Neuronal stem cell (in vitro differentiated cells): ENCODE measurements at regions not wholly inside any gene's neighbourhood (a gene's known extent, or its start where the extent isn't known, plus 50 kb on each side); places are given as distances from the start of the nearest gene placed in this dataset.
A peak's percentile ranks its signal among the peaks of the same experiment; 100 is the strongest.

Experiments used
- DNase-seq: peaks from one replicate; pipeline ENCODE4 v3.0.0-alpha.2; 2013; ENCODE audit warnings: low spot score
- H2AFZ ChIP-seq: one replicate; pipeline ENCODE4 v1.6.1; 2013; ENCODE audit warnings: mild to moderate bottlenecking, low read length, inconsistent platforms
- H2AK5ac ChIP-seq: 2 replicates; pipeline ENCODE4 v1.6.1; 2013; ENCODE audit warnings: low read depth, mild to moderate bottlenecking, inconsistent platforms, low read length, moderate library complexity, mixed read lengths
- H2BK120ac ChIP-seq: 2 replicates; pipeline ENCODE4 v1.6.1; 2013; ENCODE audit warnings: low read depth, mild to moderate bottlenecking, inconsistent platforms, low read length, moderate library complexity, mixed read lengths
- H2BK12ac ChIP-seq: one replicate; pipeline ENCODE4 v1.6.1; 2013; ENCODE audit warnings: low read length, inconsistent platforms
- H2BK15ac ChIP-seq: 2 replicates; pipeline ENCODE4 v1.6.1; 2013; ENCODE audit warnings: mild to moderate bottlenecking, low read length, inconsistent platforms, mixed read lengths
- H2BK5ac ChIP-seq: one replicate; pipeline ENCODE4 v1.6.1; 2013; ENCODE audit warnings: inconsistent platforms, mild to moderate bottlenecking, low read length, moderate library complexity
- H3K14ac ChIP-seq: one replicate; pipeline ENCODE4 v1.6.1; 2013; ENCODE audit warnings: low read length, inconsistent platforms
- H3K18ac ChIP-seq: 2 replicates; pipeline ENCODE4 v1.6.1; 2013; ENCODE audit warnings: low read length, inconsistent platforms
- H3K23ac ChIP-seq: 2 replicates; pipeline ENCODE4 v1.6.1; 2013; ENCODE audit warnings: low read depth, mild to moderate bottlenecking, mixed read lengths, low read length, inconsistent platforms; ENCODE audit not compliant: poor library complexity
- H3K27ac ChIP-seq: replicated peaks from 3 replicates; pipeline ENCODE4 v1.5.1; 2013; ENCODE audit warnings: low read length, inconsistent platforms
- H3K27me3 ChIP-seq, 3 experiments: 2 replicates each; pipeline ENCODE4 v1.6.1; 2013; ENCODE audit warnings: low read length in 3 of 3, mild to moderate bottlenecking in 2 of 3, inconsistent platforms in 1 of 3, low read depth in 1 of 3, mixed read lengths in 1 of 3, moderate library complexity in 1 of 3; ENCODE audit not compliant: control insufficient read depth in 3 of 3, insufficient read depth in 3 of 3
- H3K36me3 ChIP-seq, 2 donors: replicated peaks in 1 of 2; 2 replicates each; pipeline ENCODE4 v1.6.1; 2013; ENCODE audit warnings: low read length in 2 of 2; ENCODE audit not compliant: control insufficient read depth in 2 of 2, insufficient read depth in 2 of 2
- H3K4ac ChIP-seq: 2 replicates; pipeline ENCODE4 v1.6.1; 2013; ENCODE audit warnings: inconsistent platforms, mild to moderate bottlenecking, low read length, moderate library complexity
- H3K4me1 ChIP-seq, 2 donors: 1 replicate in 1 of 2; 2 replicates in 1 of 2; pipeline ENCODE4 v1.6.1; 2013; ENCODE audit warnings: low read length in 2 of 2, low read depth in 1 of 2; ENCODE audit not compliant: control insufficient read depth in 2 of 2, insufficient read depth in 1 of 2
- H3K4me2 ChIP-seq: one replicate; pipeline ENCODE4 v1.6.1; 2013; ENCODE audit warnings: mild to moderate bottlenecking, low read length, inconsistent platforms; ENCODE audit not compliant: insufficient read depth, poor library complexity, severe bottlenecking
- H3K4me3 ChIP-seq, 2 donors: 2 replicates each; pipeline ENCODE4 v1.5.1; 2013; ENCODE audit warnings: low read length in 2 of 2, mild to moderate bottlenecking in 2 of 2, inconsistent platforms in 1 of 2, moderate library complexity in 1 of 2
- H3K79me1 ChIP-seq: one replicate; pipeline ENCODE4 v1.6.1; 2013; ENCODE audit warnings: low read depth, mild to moderate bottlenecking, inconsistent platforms, low read length, moderate library complexity
- H3K9ac ChIP-seq: one replicate; pipeline ENCODE4 v1.6.1; 2013; ENCODE audit warnings: mild to moderate bottlenecking, low read depth, low read length, inconsistent platforms; ENCODE audit not compliant: poor library complexity
- H3K9me3 ChIP-seq, 2 donors: replicated peaks in 1 of 2; 2 replicates each; pipeline versions ENCODE3 to v1.6.1; 2013; ENCODE audit warnings: low read length in 2 of 2, mild to moderate bottlenecking in 2 of 2, inconsistent platforms in 1 of 2, low read depth in 1 of 2, mixed read lengths in 1 of 2, moderate library complexity in 1 of 2; ENCODE audit not compliant: control insufficient read depth in 2 of 2, insufficient read depth in 1 of 2
- H4K8ac ChIP-seq: one replicate; pipeline ENCODE4 v1.6.1; 2013; ENCODE audit warnings: low read depth, mild to moderate bottlenecking, inconsistent platforms, low read length, moderate library complexity
- H4K91ac ChIP-seq: one replicate; pipeline ENCODE4 v1.6.1; 2013; ENCODE audit warnings: low read length, low read depth, mild to moderate bottlenecking, inconsistent platforms; ENCODE audit not compliant: poor library complexity
- WGBS, 2 donors: extraction: QIAGEN DNeasy Blood & Tissue Kit; methylation state at CpG; one replicate each; pipeline ENCODE4 v1.1.7; 2013; ENCODE audit warnings: missing lambda C conversion rate in 2 of 2, mixed read lengths in 1 of 2; ENCODE audit not compliant: insufficient read length in 2 of 2, insufficient replicate concordance in 1 of 2; ENCODE audit errors: extremely low coverage in 2 of 2; 5-methylcytosine and 5-hydroxymethylcytosine counted together

DNA sequence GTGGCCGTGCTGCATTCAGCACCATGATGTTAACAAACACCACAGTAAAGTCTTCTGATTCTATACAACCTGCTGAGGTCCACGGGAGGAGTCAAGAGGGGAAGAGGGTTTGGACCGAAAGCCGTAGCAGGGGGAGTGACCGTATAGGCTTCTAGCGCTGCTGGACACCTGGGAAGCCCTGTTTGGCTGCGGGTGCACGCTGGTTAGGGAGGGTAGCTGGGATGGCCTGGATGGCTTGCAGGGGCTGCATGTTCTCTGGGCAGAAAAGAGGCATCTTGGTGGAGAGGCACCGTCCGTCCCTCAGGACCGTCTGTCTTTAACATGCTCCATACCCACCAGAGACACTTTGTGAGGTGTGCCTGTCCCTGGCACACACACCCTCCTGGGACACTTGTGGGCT lies 251.0 kb upstream of the IRX1 start:
- Histone ChIP-seq H3K23ac (peak overlapping the region; percentile 47), H3K4me1 (no peaks in the 10 kb centered on the region), H3K27me3 (no peaks in the 10 kb centered on the region), H3K14ac (peak overlapping the region; percentile 72), H3K4me2 (no peak overlapping the region), H3K4ac (no peak overlapping the region), H3K27ac (no peak overlapping the region), H3K36me3 (no peaks in the 10 kb centered on the region), H2BK120ac (no peak overlapping the region), H3K9me3 (peaks cover 0 to 2% of the 10 kb centered on the region in 2 donors), H4K8ac (no peak overlapping the region), H3K4me3 (peak overlapping the region in 1 of 2 donors; percentile 32), H2BK15ac (no peak overlapping the region), H2BK5ac (no peak overlapping the region), H3K18ac (no peak overlapping the region), H3K79me1 (no peaks in the 10 kb centered on the region), H2BK12ac (no peak overlapping the region), H2AFZ (no peak overlapping the region), H3K9ac (no peak overlapping the region), H2AK5ac (no peak overlapping the region), H4K91ac (no peak overlapping the region)
- no CpG with 5 or more reads among the region's 11 CpGs for WGBS, 2 donors
- no peak for DNase-seq

DNA sequence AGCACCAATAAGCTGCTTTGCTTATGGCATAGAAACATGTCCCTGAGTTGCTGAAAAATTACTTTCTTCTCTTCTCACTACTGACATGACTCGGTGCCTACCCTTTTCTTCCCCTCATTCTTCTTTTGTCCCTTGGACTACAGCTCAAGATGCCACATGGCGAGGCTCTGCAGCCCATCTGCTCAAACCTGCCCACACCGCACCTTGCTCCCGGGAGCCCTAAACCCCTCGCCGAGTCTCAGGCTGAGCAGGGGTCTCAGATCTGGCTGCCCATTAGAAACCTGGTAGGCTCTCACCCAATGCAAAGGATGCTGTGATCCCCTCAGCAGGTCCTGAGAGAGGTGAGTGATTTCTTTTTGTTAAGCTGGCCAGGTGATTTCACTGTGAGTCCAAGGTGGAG lies 251.7 kb upstream of the IRX1 start:
- WGBS, 2 donors = no CpG with 5 or more reads among the region's 6 CpGs
- H3K79me1 ChIP-seq = no peaks in the 10 kb centered on the region
- H4K8ac ChIP-seq = no peak overlapping the region
- H3K18ac ChIP-seq = no peak overlapping the region
- no peak overlapping the region for H3K23ac ChIP-seq
- no peak for DNase-seq
- no peak overlapping the region for H3K4me2 ChIP-seq
- H3K4me1 ChIP-seq = no peaks in the 10 kb centered on the region
- H3K4me3 ChIP-seq = no peak overlapping the region
- no peak overlapping the region for H2AFZ ChIP-seq
- H3K14ac ChIP-seq = no peak overlapping the region
- no peaks in the 10 kb centered on the region for H3K36me3 ChIP-seq
- no peaks in the 10 kb centered on the region for H3K27me3 ChIP-seq
- no peak overlapping the region for H2BK15ac ChIP-seq
- H2AK5ac ChIP-seq = no peak overlapping the region
- H3K9ac ChIP-seq = no peak overlapping the region
- H2BK5ac ChIP-seq = no peak overlapping the region
- peaks cover 0 to 2% of the 10 kb centered on the region in 2 donors for H3K9me3 ChIP-seq
- no peak overlapping the region for H2BK12ac ChIP-seq
- no peak overlapping the region for H4K91ac ChIP-seq
- H3K4ac ChIP-seq = no peak overlapping the region
- H2BK120ac ChIP-seq = no peak overlapping the region
- no peak overlapping the region for H3K27ac ChIP-seq

DNA sequence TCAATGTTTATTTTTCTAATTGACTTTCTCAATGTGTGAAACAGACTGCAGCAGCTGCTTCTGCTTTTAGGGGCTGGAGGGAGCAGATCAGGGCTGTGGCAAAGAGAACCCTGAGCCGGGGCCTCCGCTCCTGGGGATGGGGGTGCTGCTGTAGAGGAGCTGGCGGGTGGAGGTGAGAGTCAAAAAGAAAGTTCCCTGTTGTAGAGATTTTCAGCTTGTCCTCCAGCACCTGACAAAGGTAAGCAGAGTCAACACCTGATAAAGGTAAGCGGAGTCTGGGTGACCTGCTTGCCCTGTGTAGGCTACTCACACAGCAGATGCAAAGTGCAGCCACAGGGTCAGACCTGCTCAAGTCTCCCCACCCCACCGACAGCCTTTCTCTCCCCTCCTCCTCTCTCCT lies 252.4 kb upstream of the IRX1 start:
- Histone ChIP-seq H3K14ac (no peak overlapping the region), H2BK5ac (no peak overlapping the region), H2AK5ac (no peak overlapping the region), H2BK12ac (no peak overlapping the region), H3K4me2 (no peak overlapping the region), H4K8ac (no peak overlapping the region), H3K27me3 (no peaks in the 10 kb centered on the region), H3K79me1 (no peaks in the 10 kb centered on the region), H2BK15ac (no peak overlapping the region), H3K23ac (no peak overlapping the region), H4K91ac (no peak overlapping the region), H3K4me1 (no peaks in the 10 kb centered on the region), H3K36me3 (no peaks in the 10 kb centered on the region), H2AFZ (no peak overlapping the region), H3K9me3 (peaks cover 0 to 2% of the 10 kb centered on the region in 2 donors), H3K9ac (no peak overlapping the region), H3K18ac (no peak overlapping the region), H2BK120ac (no peak overlapping the region), H3K4ac (no peak overlapping the region), H3K4me3 (no peak overlapping the region), H3K27ac (no peak overlapping the region)
- WGBS, 2 donors = no CpG with 5 or more reads among the region's 5 CpGs
- no peak for DNase-seq

DNA sequence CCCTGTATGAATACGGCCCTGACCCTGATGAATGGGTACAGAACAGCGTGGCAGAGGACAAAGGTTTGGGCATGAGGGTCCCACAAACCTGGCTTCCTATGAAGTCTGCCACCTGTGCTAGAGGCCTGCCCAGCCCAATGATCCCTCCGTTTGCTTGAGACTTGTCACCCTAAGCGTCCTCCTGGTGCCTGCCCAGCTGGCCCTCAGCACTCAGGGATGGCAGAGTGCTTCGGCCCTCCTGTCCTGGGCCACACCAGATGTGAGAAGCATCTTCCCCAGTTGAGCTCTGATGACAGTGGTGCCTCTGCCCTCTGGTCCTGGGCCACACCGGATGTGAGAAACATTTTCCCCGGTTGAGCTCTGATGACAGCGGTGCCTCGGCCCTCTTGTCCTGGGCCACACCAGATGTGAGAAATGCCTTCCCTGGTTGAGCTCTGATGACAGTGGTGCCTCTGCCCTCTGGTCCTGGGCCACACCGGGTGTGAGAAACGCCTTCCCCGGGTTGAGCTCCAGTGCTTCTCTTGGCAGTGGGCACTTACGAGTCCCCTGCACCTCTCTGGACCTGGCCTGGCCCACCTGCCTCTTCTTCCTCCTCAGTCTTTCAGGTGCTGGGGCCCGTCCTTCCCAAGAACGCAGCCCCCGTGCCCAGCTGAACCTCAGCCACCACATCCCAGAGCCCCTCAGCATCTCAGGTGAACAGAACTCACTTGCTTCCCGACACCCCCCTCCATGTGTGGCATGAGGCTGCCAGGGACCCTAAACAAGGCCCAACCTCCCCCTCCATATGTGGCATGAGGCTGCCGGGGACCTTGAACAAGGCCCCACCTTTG lies 253.1 kb upstream of the IRX1 start:
- Histone ChIP-seq H2AK5ac (peak overlapping the region; percentile 16), H3K27me3 (no peaks in the 10 kb centered on the region), H2BK12ac (no peak overlapping the region), H3K79me1 (no peaks in the 10 kb centered on the region), H4K8ac (no peak overlapping the region), H3K23ac (peak overlapping the region; percentile 48), H3K4ac (no peak overlapping the region), H2BK120ac (no peak overlapping the region), H3K9ac (no peak overlapping the region), H3K4me1 (no peaks in the 10 kb centered on the region), H2BK15ac (peak overlapping the region; percentile 28), H3K27ac (no peak overlapping the region), H3K4me2 (no peak overlapping the region), H4K91ac (no peak overlapping the region), H3K9me3 (peaks cover 0 to 2% of the 10 kb centered on the region in 2 donors), H3K36me3 (no peaks in the 10 kb centered on the region), H3K4me3 (no peak overlapping the region), H2AFZ (no peak overlapping the region), H2BK5ac (no peak overlapping the region), H3K18ac (peak overlapping the region; percentile 46), H3K14ac (no peak overlapping the region)
- no CpG with 5 or more reads among the region's 18 CpGs for WGBS, 2 donors
- DNase-seq = no peak
